Type B pancreatic cell (in vitro differentiated cells): ENCODE measurements at regions not wholly inside any gene's neighbourhood (a gene's known extent, or its start where the extent isn't known, plus 50 kb on each side); places are given as distances from the start of the nearest gene placed in this dataset.

Source experiments
- DNase-seq: peaks from one replicate; pipeline ENCODE4 v3.0.0; 2021; ENCODE audit warnings: mixed read lengths; ENCODE audit not compliant: unreplicated experiment; ENCODE audit errors: extremely low spot score
- H3K27ac Mint-ChIP-seq: 2 replicates; pipeline ENCODE4 v1.8.0; 2021; ENCODE audit warnings: mild to moderate bottlenecking, mixed read lengths
- H3K27me3 Mint-ChIP-seq: 2 replicates; pipeline ENCODE4 v1.8.0; 2021; ENCODE audit warnings: mixed read lengths
- H3K36me3 Mint-ChIP-seq: 2 replicates; pipeline ENCODE4 v1.8.0; 2021; ENCODE audit warnings: mixed read lengths
- H3K4me1 Mint-ChIP-seq: one replicate; pipeline ENCODE4 v1.8.0; 2021; ENCODE audit warnings: mixed read lengths; ENCODE audit not compliant: unreplicated experiment
- H3K4me3 Mint-ChIP-seq: 2 replicates; pipeline ENCODE4 v1.8.0; 2021; ENCODE audit warnings: mild to moderate bottlenecking, mixed read lengths
- H3K9me3 Mint-ChIP-seq: 2 replicates; pipeline ENCODE4 v1.8.0; 2021; ENCODE audit warnings: mixed read lengths
- CTCF ChIP-seq: fragments of 200-600 bp; sonication (generic); conservative IDR thresholded peaks from 2 replicates; pipeline ENCODE4 v1.5.0; 2021; ENCODE audit warnings: antibody characterized with exemption, mild to moderate bottlenecking

DNA sequence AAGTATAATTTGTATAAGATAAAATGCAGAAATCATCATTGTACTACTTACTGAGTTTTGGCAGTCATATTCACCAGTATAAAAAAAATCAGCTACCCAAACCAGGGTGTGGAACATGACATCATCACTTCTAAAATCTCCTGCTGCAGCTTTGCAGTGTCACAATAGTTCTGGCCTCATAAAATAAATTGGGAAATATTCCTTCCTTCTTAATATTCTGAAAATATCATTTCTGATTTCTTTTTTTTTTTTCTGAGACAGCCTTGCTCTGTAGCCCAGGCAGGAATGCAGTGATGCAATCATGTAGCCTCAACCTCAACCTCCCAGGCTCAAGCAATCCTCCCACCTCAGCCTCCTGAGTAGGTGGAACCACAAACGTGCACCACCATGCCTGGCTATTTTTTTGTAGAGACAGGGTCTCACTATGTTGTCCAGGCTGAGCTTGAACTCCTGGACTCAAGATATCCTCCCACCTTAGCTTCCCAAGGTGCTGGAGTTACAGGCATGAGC, 101.4 kb downstream of the TMEM18 start:
- H3K9me3 Mint-ChIP-seq = peaks cover 22% of the 10 kb centered on the region
- H3K4me1 Mint-ChIP-seq = peaks cover 6% of the 10 kb centered on the region
- no peak for TF ChIP-seq CTCF
- no peak overlapping the region for H3K4me3 Mint-ChIP-seq
- H3K36me3 Mint-ChIP-seq = no peaks in the 10 kb centered on the region
- no peak for DNase-seq
- no peak overlapping the region for H3K27ac Mint-ChIP-seq
- H3K27me3 Mint-ChIP-seq = peaks cover 6% of the 10 kb centered on the region

- Mint-ChIP-seq H3K27ac (no peak overlapping the region), H3K9me3 (peaks cover 22% of the 10 kb centered on the region), H3K4me1 (peaks cover 6% of the 10 kb centered on the region), H3K4me3 (no peak overlapping the region), H3K36me3 (no peaks in the 10 kb centered on the region), H3K27me3 (peaks cover 6% of the 10 kb centered on the region)
- no peak for TF ChIP-seq CTCF
- DNase-seq = no peak
Observed at GRCh38 chr2:575030-575726, 102.0 kb downstream of the TMEM18 start.

DNA sequence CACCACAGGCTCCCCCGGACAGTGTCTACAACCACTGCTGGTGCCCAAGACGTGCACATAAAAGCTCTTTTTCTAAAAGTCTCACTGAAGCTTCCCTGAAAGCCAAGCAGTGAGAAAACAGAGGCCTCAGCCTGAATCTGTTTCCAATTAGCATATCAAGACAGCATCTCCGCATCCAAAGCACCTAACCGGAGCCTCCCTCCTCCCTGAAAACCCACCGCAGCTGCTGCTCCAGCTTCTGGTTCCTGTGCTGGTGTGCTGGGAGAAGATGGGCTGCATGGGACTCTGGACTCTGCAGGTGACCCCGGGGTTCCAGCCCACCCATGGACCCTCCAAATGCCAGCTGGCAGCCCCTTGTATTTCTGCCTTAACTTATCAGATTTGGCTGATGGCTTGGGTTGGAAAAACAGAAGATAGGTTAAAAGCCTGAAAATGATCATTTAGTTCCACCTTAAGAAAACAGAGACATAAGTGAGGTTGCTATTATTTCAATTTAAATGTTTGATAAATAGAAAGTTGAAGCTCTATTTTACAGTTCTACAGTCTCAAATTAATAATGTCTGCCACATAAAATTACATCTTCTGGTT, 103.3 kb downstream of the TMEM18 start:
- Mint-ChIP-seq H3K4me3 (no peak overlapping the region), H3K9me3 (peaks cover 22% of the 10 kb centered on the region), H3K27me3 (peaks cover 6% of the 10 kb centered on the region), H3K27ac (no peak overlapping the region), H3K36me3 (no peaks in the 10 kb centered on the region), H3K4me1 (peaks cover 6% of the 10 kb centered on the region)
- no peak for TF ChIP-seq CTCF
- DNase-seq = no peak

GRCh38 chr2:573025-573424, 104.2 kb downstream of the TMEM18 start:
- H3K9me3 Mint-ChIP-seq = peaks cover 22% of the 10 kb centered on the region
- H3K27me3 Mint-ChIP-seq = peaks cover 6% of the 10 kb centered on the region
- no peak overlapping the region for H3K27ac Mint-ChIP-seq
- H3K4me1 Mint-ChIP-seq = peaks cover 14% of the 10 kb centered on the region
- TF ChIP-seq CTCF = no peak
- H3K36me3 Mint-ChIP-seq = no peaks in the 10 kb centered on the region
- no peak for DNase-seq
- H3K4me3 Mint-ChIP-seq = no peak overlapping the region

GRCh38 chr2:569681-570080, 107.5 kb downstream of the TMEM18 start:
- H3K9me3 Mint-ChIP-seq = peaks cover 14% of the 10 kb centered on the region
- no peaks in the 10 kb centered on the region for H3K36me3 Mint-ChIP-seq
- peaks cover 23% of the 10 kb centered on the region for H3K4me1 Mint-ChIP-seq
- TF ChIP-seq CTCF = no peak
- no peak overlapping the region for H3K27ac Mint-ChIP-seq
- no peak overlapping the region for H3K4me3 Mint-ChIP-seq
- peaks cover 16% of the 10 kb centered on the region for H3K27me3 Mint-ChIP-seq
- no peak for DNase-seq
